Vagina (tissue), 2 donors: ENCODE measurements at regions not wholly inside any gene's neighbourhood (a gene's known extent, or its start where the extent isn't known, plus 50 kb on each side); places are given as distances from the start of the nearest gene placed in this dataset.

Source experiments
- CTCF ChIP-seq, 3 experiments: fragments of 450-650 bp in 2 of 3; fragments of 200-600 bp in 1 of 3; sonication (generic) in 1 of 3; IDR thresholded peaks; one replicate each; pipeline ENCODE4 v1.5.1; 2017 to 2019; ENCODE audit warnings: antibody characterized with exemption in 3 of 3, mild to moderate bottlenecking in 2 of 3, moderate library complexity in 2 of 3
- POLR2A ChIP-seq, 2 donors: fragments of 450-650 bp; IDR thresholded peaks; one replicate each; pipeline ENCODE4 v1.6.1; 2017; ENCODE audit warnings: antibody characterized with exemption in 2 of 2, mild to moderate bottlenecking in 2 of 2, moderate library complexity in 2 of 2
- POLR2AphosphoS5 ChIP-seq, 2 donors: sonication (generic); formaldehyde crosslinking; IDR thresholded peaks; one replicate each; pipeline ENCODE4 v1.9.0; 2017; ENCODE audit warnings: antibody characterized with exemption in 2 of 2, mild to moderate bottlenecking in 2 of 2, low read depth in 1 of 2; ENCODE audit not compliant: insufficient read depth in 1 of 2

- TF ChIP-seq CTCF (IDR thresholded peaks at IDR 0.05), result no peak
- no peak for TF ChIP-seq POLR2A (IDR thresholded peaks at IDR 0.05)
- TF ChIP-seq POLR2AphosphoS5 (IDR thresholded peaks at IDR 0.05; ENCODE audit: insufficient read depth in 1 of 2, low read depth in 1 of 2), result no peak
Measured at GRCh38 chr13:22696433-22696832, 484.3 kb upstream of the SGCG start.
